NB4 (cell line): ENCODE measurements at regions not wholly inside any gene's neighbourhood (a gene's known extent, or its start where the extent isn't known, plus 50 kb on each side); places are given as distances from the start of the nearest gene placed in this dataset.
A peak's percentile ranks its signal among the peaks of the same experiment; 100 is the strongest.

ENCODE experiments used
- DNase-seq: peaks from one replicate; pipeline ENCODE4 v3.0.0; 2010; ENCODE audit warnings: low read depth
- H3K4me3 ChIP-seq: one replicate; pipeline ENCODE4 v1.5.1; 2011; ENCODE audit warnings: mild to moderate bottlenecking, low read depth, low read length, moderate library complexity
- CTCF ChIP-seq: IDR thresholded peaks from one replicate; pipeline ENCODE4 v1.5.1; 2012; ENCODE audit warnings: low read depth, low read length
- MYC ChIP-seq: IDR thresholded peaks from 2 replicates; pipeline ENCODE4 v1.6.1; 2011; ENCODE audit warnings: low read depth, low read length
- POLR2A ChIP-seq: IDR thresholded peaks from 2 replicates; pipeline ENCODE4 v1.6.1; 2011; ENCODE audit warnings: mild to moderate bottlenecking; ENCODE audit not compliant: insufficient read length; ENCODE audit errors: extremely low read depth
- TF ChIP-seq, protein P1 (sequence below): IDR thresholded peaks from 2 replicates; pipeline ENCODE4 v1.6.1; 2011; ENCODE audit warnings: low read depth, low read length

DNA sequence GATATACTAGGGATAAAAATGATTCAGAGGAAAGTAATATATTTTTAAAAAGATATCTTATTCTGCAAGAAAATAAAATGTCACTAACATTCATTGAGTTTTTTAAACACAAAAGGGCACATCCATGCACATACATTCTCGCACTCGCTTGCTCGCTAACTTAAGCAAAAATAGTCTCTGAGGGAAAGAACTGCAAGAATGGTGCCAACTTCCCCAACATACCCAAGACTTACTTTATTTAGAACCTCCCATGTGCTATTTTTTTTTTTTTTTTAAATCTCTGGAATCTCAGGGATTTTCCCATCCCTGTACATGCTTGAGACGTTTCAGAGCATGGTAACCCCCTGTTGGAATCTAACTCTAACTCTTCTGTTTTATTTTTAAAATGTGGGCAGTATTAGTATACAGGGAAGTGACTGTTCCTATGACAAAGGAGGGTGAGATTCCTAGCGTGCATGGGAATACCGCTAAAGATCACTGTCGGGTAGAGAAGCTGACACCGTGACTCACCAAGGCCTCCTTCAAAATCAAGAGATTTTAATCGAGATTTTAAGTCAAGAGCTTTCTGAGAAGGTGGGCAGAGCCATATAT is 187.9 kb upstream of the ZEB2 start:
- H3K4me3 ChIP-seq, result no peak overlapping the region
- TF ChIP-seq, protein P1, sequence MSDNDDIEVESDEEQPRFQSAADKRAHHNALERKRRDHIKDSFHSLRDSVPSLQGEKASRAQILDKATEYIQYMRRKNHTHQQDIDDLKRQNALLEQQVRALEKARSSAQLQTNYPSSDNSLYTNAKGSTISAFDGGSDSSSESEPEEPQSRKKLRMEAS, result no peak
- TF ChIP-seq CTCF (no peak), POLR2A (no peak), MYC (no peak)
- peak; percentile 6 for DNase-seq

DNA sequence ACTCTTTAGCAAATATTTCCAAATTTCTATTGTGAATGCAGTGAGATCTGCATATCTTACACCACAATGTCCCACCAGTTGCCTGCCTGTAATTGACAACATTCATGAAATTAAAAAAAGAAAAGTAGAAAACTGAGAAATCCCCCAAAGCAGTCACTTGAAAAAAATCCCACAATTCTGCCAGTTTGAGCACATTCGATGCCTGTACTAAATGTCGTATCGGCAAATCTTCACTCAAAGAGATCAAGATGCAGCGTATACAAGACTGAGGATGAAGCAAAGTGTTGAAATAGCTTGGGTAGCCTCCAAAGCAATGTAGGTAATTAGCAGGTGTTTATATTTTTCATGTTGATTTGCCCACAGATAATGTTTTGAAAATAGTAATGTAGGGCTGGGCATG is 186.7 kb upstream of the ZEB2 start:
- no peak for TF ChIP-seq MYC
- TF ChIP-seq POLR2A, result no peak
- TF ChIP-seq CTCF, result no peak
- TF ChIP-seq, protein P1, result no peak
- peak; percentile 11 for DNase-seq
- no peak overlapping the region for H3K4me3 ChIP-seq

- TF ChIP-seq POLR2A, result no peak
- TF ChIP-seq CTCF, result no peak
- no peak for TF ChIP-seq MYC
- TF ChIP-seq, protein P1, result no peak
- no peak overlapping the region for H3K4me3 ChIP-seq
- peak; percentile 52 for DNase-seq
Observed at GRCh38 chr2:144705328-144706245, 185.7 kb upstream of the ZEB2 start.

- TF ChIP-seq POLR2A (no peak), MYC (no peak), CTCF (no peak)
- TF ChIP-seq, protein P1, result no peak
- no peak overlapping the region for H3K4me3 ChIP-seq
Observed at GRCh38 chr2:144704709-144705095, 184.8 kb upstream of the ZEB2 start.

DNA sequence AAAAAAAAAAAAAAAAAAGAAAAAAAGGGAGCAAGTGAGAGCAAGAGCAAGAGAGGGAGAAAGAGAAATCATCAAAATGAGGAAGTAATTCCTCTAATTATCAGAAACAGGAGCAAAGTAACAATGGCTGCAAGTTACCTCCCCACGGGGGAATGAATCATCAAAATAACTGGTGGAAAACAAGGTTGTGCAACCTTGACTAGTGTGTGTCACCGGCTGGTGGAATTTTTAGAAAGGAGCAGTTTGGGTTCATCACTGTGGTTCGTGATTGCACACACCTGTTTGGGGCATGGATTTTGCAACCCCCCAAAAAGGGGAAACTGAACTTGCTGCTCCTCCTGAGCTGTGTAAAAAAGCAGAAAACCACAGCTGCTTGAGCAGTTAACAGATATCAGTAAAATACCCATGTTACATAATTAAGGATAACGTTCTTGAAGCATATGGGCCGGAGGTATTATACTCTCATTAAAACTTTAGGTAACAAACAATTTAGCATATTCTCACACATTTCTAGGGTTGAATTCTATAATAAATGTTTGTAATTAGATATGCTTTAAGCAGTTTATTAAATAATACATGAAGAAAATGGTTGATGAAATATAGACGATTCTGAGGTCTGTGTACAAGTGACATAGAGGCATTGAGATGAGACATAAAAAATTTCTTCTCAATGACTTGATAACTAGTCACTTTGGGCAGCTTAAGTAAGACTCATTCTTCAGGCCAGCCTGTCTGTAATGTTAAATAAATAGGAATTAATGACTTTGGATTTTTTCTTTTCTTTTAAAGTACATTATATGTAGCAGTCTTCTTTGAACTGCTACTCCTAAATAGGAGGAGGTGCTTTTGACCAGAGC is 184.2 kb upstream of the ZEB2 start:
- DNase-seq, result peak; percentile 100
- no peak overlapping the region for H3K4me3 ChIP-seq
- TF ChIP-seq MYC, result peak; percentile 82
- TF ChIP-seq, protein P1, result peak; percentile 47; the same call in 1 of the 2 replicates
- no peak for TF ChIP-seq CTCF

More at GRCh38 chr2:144704709-144705095, 184.8 kb upstream of the ZEB2 start:
- DNase-seq, result peak; percentile 66
